ENCODE measurements at regions not wholly inside any gene's neighbourhood (a gene's known extent, or its start where the extent isn't known, plus 50 kb on each side); places are given as distances from the start of the nearest gene placed in this dataset.

GRCh38 chr10:100672199-100672598, 73.2 kb upstream of the PAX2 start:
- 90 to 92% methylated on average over 3 of the region's 3 CpGs for WGBS, 2 experiments (ENCODE audit: insufficient coverage in 1 of 2, insufficient read length in 1 of 2)
- Histone ChIP-seq H3K27ac (ENCODE audit: low read depth, low read length) (no peak overlapping the region), H3K9ac (ENCODE audit: extremely low read depth, low read length, poor library complexity, severe bottlenecking) (no peak overlapping the region), H3K36me3 (ENCODE audit: control insufficient read depth, insufficient read depth, low read length) (no peaks in the 10 kb centered on the region), H3K27me3 (ENCODE audit: control insufficient read depth, insufficient read depth, low read length, poor library complexity, severe bottlenecking) (peaks cover 75% of the 10 kb centered on the region), H3K4me3 (ENCODE audit: low read length) (no peak overlapping the region), H3K4me1 (ENCODE audit: control insufficient read depth, insufficient read depth, low read length) (no peaks in the 10 kb centered on the region), H3K9me3 (ENCODE audit: control insufficient read depth, low read length) (no peaks in the 10 kb centered on the region)
- H3K4me3 Mint-ChIP-seq = no peak overlapping the region
- H3K36me3 Mint-ChIP-seq (ENCODE audit: low read depth) = no peaks in the 10 kb centered on the region
- peaks cover 11% of the 10 kb centered on the region for H3K4me1 Mint-ChIP-seq
- TF ChIP-seq CTCF (conservative IDR thresholded peaks at IDR 0.05) = no peak
- DNase-seq = no peak
- no peaks in the 10 kb centered on the region for H3K9me3 Mint-ChIP-seq
- peaks cover 88% of the 10 kb centered on the region for H3K27me3 Mint-ChIP-seq (ENCODE audit: insufficient read depth)
- no peak overlapping the region for H3K27ac Mint-ChIP-seq

- no peak for DNase-seq
- H3K4me1 Mint-ChIP-seq = peaks cover 2% of the 10 kb centered on the region
- H3K27me3 Mint-ChIP-seq (ENCODE audit: insufficient read depth) = peaks cover 89% of the 10 kb centered on the region
- no peak overlapping the region for H3K4me3 Mint-ChIP-seq
- H3K27ac Mint-ChIP-seq = no peak overlapping the region
- no peak overlapping the region for H3K9ac ChIP-seq (ENCODE audit: extremely low read depth, low read length, poor library complexity, severe bottlenecking)
- 80 to 87% methylated on average over 6 of the region's 6 CpGs for WGBS, 2 experiments (ENCODE audit: insufficient coverage in 1 of 2, insufficient read length in 1 of 2)
- H3K27me3 ChIP-seq (ENCODE audit: control insufficient read depth, insufficient read depth, low read length, poor library complexity, severe bottlenecking) = peaks cover 74% of the 10 kb centered on the region
- peaks cover 5% of the 10 kb centered on the region for H3K4me1 ChIP-seq (ENCODE audit: control insufficient read depth, insufficient read depth, low read length)
- H3K9me3 ChIP-seq (ENCODE audit: control insufficient read depth, low read length) = no peaks in the 10 kb centered on the region
- no peaks in the 10 kb centered on the region for H3K36me3 Mint-ChIP-seq (ENCODE audit: low read depth)
- H3K27ac ChIP-seq (ENCODE audit: low read depth, low read length) = no peak overlapping the region
- no peaks in the 10 kb centered on the region for H3K9me3 Mint-ChIP-seq
- H3K4me3 ChIP-seq (ENCODE audit: low read length) = no peak overlapping the region
- no peaks in the 10 kb centered on the region for H3K36me3 ChIP-seq (ENCODE audit: control insufficient read depth, insufficient read depth, low read length)
- TF ChIP-seq CTCF (conservative IDR thresholded peaks at IDR 0.05) = no peak
These were observed 68.0 kb upstream of the PAX2 start for GRCh38 chr10:100677290-100677945.

- Histone ChIP-seq H3K4me1 (ENCODE audit: control insufficient read depth, insufficient read depth, low read length) (peaks cover 12% of the 10 kb centered on the region), H3K9me3 (ENCODE audit: control insufficient read depth, low read length) (no peaks in the 10 kb centered on the region), H3K27me3 (ENCODE audit: control insufficient read depth, insufficient read depth, low read length, poor library complexity, severe bottlenecking) (peaks cover 74% of the 10 kb centered on the region), H3K27ac (ENCODE audit: low read depth, low read length) (no peak overlapping the region), H3K36me3 (ENCODE audit: control insufficient read depth, insufficient read depth, low read length) (no peaks in the 10 kb centered on the region), H3K9ac (ENCODE audit: extremely low read depth, low read length, poor library complexity, severe bottlenecking) (no peak overlapping the region), H3K4me3 (ENCODE audit: low read length) (no peak overlapping the region)
- Mint-ChIP-seq H3K27me3 (ENCODE audit: insufficient read depth) (peaks cover 89% of the 10 kb centered on the region), H3K9me3 (no peaks in the 10 kb centered on the region), H3K27ac (no peak overlapping the region), H3K4me3 (no peak overlapping the region), H3K36me3 (ENCODE audit: low read depth) (no peaks in the 10 kb centered on the region), H3K4me1 (peaks cover 6% of the 10 kb centered on the region)
- no peak for TF ChIP-seq CTCF (conservative IDR thresholded peaks at IDR 0.05)
- DNase-seq = no peak
- 56 to 57% methylated on average over 2 to 3 of the region's 3 CpGs for WGBS, 2 experiments (ENCODE audit: insufficient coverage in 1 of 2, insufficient read length in 1 of 2)
These were observed 66.1 kb upstream of the PAX2 start for GRCh38 chr10:100679327-100679726.

Data from endodermal cell (in vitro differentiated cells).